KMS-11 (cell line): ENCODE measurements at regions not wholly inside any gene's neighbourhood (a gene's known extent, or its start where the extent isn't known, plus 50 kb on each side); places are given as distances from the start of the nearest gene placed in this dataset.

Experiments used
- H2AFZ ChIP-seq: fragments of 200-600 bp; sonication (generic); 2 replicates; pipeline ENCODE4 v1.6.1; 2016; ENCODE audit warnings: antibody characterized with exemption, mixed run types, low read depth
- H3K27ac ChIP-seq: fragments of 200-600 bp; sonication (generic); 2 replicates; pipeline ENCODE4 v1.6.1; 2016; ENCODE audit warnings: mild to moderate bottlenecking, mixed run types
- H3K27me3 ChIP-seq: fragments of 200-600 bp; sonication (generic); 2 replicates; pipeline ENCODE4 v1.6.1; 2017; ENCODE audit warnings: mild to moderate bottlenecking, low read depth, mixed run types, moderate library complexity; ENCODE audit not compliant: insufficient read depth
- H3K36me3 ChIP-seq: fragments of 200-600 bp; sonication (generic); 2 replicates; pipeline ENCODE4 v1.6.1; 2017; ENCODE audit warnings: mild to moderate bottlenecking, mixed run types; ENCODE audit not compliant: insufficient read depth
- H3K4me1 ChIP-seq: fragments of 200-600 bp; sonication (generic); 2 replicates; pipeline ENCODE4 v1.6.1; 2016; ENCODE audit warnings: mild to moderate bottlenecking, low read depth, mixed run types; ENCODE audit not compliant: poor library complexity, severe bottlenecking
- H3K4me2 ChIP-seq: fragments of 200-600 bp; sonication (generic); 2 replicates; pipeline ENCODE4 v1.7.0; 2016; ENCODE audit warnings: mild to moderate bottlenecking, mixed run types
- H3K4me3 ChIP-seq: fragments of 200-600 bp; sonication (generic); IDR thresholded peaks from 2 replicates; pipeline ENCODE4 v1.6.1; 2017; ENCODE audit warnings: low read depth, low read length, mixed read lengths; ENCODE audit not compliant: insufficient read depth
- H3K79me2 ChIP-seq: fragments of 200-600 bp; sonication (generic); 2 replicates; pipeline ENCODE4 v1.6.1; 2016; ENCODE audit warnings: low read depth, mixed run types; ENCODE audit not compliant: insufficient read depth
- H3K9ac ChIP-seq: fragments of 200-600 bp; sonication (generic); 2 replicates; pipeline ENCODE4 v1.6.1; 2016; ENCODE audit warnings: mild to moderate bottlenecking, mixed run types
- H4K20me1 ChIP-seq: fragments of 200-600 bp; sonication (generic); 2 replicates; pipeline ENCODE4 v1.6.1; 2016; ENCODE audit warnings: mild to moderate bottlenecking, mixed run types; ENCODE audit not compliant: insufficient read depth
- TF ChIP-seq, protein P1 (sequence below): fragments of 200-600 bp; sonication (generic); conservative IDR thresholded peaks from 2 replicates; pipeline ENCODE4 v1.6.1; 2017; ENCODE audit warnings: low read depth, mild to moderate bottlenecking, antibody characterized with exemption, low read length, moderate library complexity, mixed read lengths

DNA sequence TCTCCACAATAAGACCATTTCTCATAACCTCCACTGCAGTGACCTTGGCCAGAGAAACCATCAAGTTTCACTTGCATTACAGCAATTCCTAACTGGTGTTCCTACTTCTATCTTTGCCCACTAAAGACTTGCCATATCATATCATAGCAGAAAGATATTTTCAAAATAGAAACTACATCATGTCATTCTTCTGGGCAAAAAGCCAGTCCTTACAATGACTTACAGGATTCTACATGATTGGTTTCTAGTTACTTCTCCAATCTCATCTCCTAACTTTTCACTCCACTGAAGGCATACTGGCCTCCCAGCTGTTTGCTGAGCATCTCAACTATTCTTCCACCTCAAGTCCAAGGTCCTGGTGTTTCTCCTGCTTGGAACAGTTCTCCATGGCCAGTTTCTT, 151.4 kb downstream of the HNMT start:
- Histone ChIP-seq H3K27me3 (no peaks in the 10 kb centered on the region), H3K79me2 (no peaks in the 10 kb centered on the region), H3K4me3 (no peak overlapping the region), H2AFZ (no peak overlapping the region), H3K36me3 (no peaks in the 10 kb centered on the region), H3K27ac (no peak overlapping the region), H3K4me2 (no peak overlapping the region), H3K9ac (no peak overlapping the region), H3K4me1 (no peaks in the 10 kb centered on the region), H4K20me1 (no peaks in the 10 kb centered on the region)
- TF ChIP-seq, protein P1, sequence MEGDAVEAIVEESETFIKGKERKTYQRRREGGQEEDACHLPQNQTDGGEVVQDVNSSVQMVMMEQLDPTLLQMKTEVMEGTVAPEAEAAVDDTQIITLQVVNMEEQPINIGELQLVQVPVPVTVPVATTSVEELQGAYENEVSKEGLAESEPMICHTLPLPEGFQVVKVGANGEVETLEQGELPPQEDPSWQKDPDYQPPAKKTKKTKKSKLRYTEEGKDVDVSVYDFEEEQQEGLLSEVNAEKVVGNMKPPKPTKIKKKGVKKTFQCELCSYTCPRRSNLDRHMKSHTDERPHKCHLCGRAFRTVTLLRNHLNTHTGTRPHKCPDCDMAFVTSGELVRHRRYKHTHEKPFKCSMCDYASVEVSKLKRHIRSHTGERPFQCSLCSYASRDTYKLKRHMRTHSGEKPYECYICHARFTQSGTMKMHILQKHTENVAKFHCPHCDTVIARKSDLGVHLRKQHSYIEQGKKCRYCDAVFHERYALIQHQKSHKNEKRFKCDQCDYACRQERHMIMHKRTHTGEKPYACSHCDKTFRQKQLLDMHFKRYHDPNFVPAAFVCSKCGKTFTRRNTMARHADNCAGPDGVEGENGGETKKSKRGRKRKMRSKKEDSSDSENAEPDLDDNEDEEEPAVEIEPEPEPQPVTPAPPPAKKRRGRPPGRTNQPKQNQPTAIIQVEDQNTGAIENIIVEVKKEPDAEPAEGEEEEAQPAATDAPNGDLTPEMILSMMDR: no peak

DNA sequence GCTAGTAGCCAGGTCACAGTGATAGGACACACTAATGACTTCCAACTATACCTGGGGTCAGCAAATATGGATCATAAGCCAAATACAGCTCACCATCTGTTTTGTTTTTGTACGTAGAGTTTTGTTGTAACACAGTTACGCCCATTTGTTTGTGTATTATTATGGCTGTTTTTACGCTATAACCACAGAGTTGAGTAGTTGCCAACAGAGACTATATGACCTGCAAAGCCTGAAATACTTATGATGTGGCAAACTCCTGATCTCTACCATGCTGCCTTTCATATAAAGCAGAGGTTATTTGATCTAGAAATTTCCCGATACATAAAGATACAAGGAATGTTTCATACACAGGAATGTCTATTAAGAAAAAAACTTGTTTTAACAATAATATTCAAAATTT, 152.2 kb downstream of the HNMT start:
- H3K27ac ChIP-seq: no peak overlapping the region
- no peak overlapping the region for H3K4me3 ChIP-seq
- no peak overlapping the region for H3K4me2 ChIP-seq
- no peaks in the 10 kb centered on the region for H4K20me1 ChIP-seq
- H3K9ac ChIP-seq: no peak overlapping the region
- no peaks in the 10 kb centered on the region for H3K36me3 ChIP-seq
- H3K27me3 ChIP-seq: no peaks in the 10 kb centered on the region
- no peaks in the 10 kb centered on the region for H3K4me1 ChIP-seq
- TF ChIP-seq, protein P1: no peak
- no peak overlapping the region for H2AFZ ChIP-seq
- no peaks in the 10 kb centered on the region for H3K79me2 ChIP-seq

DNA sequence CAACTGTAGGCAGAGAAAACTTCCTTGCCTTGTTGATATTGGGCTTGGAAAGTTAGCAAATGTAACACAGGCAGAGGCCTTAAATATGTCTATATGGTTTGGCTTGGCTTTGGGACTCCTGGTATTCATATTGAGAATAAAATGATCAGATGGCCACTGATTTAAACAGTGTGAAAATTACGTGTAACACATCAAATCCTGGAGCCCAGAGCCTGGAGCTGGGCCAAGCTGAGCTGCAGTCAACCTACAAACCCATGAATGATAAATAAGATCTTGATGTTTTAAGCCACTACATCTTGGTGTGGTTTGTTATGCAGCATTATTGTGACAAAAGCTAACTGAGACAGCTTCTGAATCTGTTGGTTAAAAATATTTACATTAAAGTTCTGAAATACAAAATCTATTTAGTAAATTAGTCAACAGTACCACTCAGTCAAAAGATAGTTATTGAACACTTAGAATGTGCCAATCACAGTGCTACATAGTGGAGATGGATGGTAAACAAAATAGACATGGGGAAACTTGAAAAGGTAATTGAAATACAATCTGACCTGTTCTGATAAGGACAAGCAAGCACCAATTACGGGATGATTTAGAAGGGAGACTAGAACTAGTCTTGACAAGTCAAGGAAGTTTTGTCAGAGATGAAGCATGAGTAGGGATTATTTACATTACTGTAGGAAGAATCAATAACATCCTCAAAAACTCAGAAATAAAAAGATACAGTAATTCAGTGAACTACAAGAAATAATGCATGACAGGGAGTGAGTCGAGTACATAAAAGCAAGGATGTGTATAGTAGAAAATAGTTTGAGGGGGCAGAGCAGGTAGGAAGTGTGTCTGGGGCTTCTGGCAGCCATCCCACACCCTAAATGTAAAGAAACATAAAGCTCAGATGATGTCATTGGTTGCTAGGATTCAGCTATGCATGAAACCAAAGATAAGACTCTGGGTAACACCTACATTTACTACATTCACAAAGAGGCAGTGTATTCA, 157.7 kb downstream of the HNMT start:
- Histone ChIP-seq H3K4me1 (no peaks in the 10 kb centered on the region), H4K20me1 (no peaks in the 10 kb centered on the region), H3K36me3 (no peaks in the 10 kb centered on the region), H3K9ac (no peak overlapping the region), H3K4me2 (no peak overlapping the region), H2AFZ (no peak overlapping the region), H3K79me2 (no peaks in the 10 kb centered on the region), H3K4me3 (no peak overlapping the region), H3K27ac (no peak overlapping the region), H3K27me3 (no peaks in the 10 kb centered on the region)
- TF ChIP-seq, protein P1: no peak

DNA sequence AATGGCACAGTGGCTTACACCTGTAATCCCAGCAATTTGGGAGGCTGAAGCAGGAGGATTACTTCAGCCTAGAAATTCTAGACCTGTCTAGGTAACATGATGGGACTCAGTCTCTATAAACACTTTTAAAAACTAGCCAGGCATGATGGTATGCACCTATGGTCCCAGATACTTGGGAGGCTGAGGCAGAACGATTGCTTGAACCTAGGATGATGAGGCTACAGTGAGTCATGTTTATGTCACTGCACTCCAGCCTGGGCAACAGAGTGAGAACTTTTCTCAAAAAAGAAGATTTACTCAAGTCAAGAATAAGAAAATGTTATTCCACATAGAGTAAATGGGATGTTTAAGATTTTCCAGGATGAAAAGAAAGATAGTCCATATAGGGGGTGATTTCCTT, 158.6 kb downstream of the HNMT start:
- Histone ChIP-seq H3K4me3 (no peak overlapping the region), H3K4me1 (no peaks in the 10 kb centered on the region), H3K4me2 (no peak overlapping the region), H3K36me3 (no peaks in the 10 kb centered on the region), H3K27ac (no peak overlapping the region), H2AFZ (no peak overlapping the region), H3K79me2 (no peaks in the 10 kb centered on the region), H3K27me3 (no peaks in the 10 kb centered on the region), H3K9ac (no peak overlapping the region), H4K20me1 (no peaks in the 10 kb centered on the region)
- TF ChIP-seq, protein P1: no peak
